Lung (tissue), 11 donors: ENCODE measurements at regions not wholly inside any gene's neighbourhood (a gene's known extent, or its start where the extent isn't known, plus 50 kb on each side); places are given as distances from the start of the nearest gene placed in this dataset.

Experiments used
- ATAC-seq: fragments of 200-7000 bp; cut with Tn5 transposase; one replicate; pipeline ENCODE4 v1.9.1; 2020; ENCODE audit warnings: moderate number of reproducible peaks; ENCODE audit not compliant: insufficient read depth, low FRiP score
- DNase-seq, 3 donors: peaks; one replicate each; pipeline ENCODE4 v3.0.0-alpha.2; 2013 to 2017
- H3K27ac ChIP-seq, 2 donors: one replicate each; pipeline ENCODE4 v1.5.1; 2013; ENCODE audit warnings: mild to moderate bottlenecking in 2 of 2, moderate library complexity in 2 of 2, control low read depth in 1 of 2, inconsistent platforms in 1 of 2, low read depth in 1 of 2, low read length in 1 of 2
- H3K27me3 ChIP-seq, 3 donors: one replicate each; pipeline ENCODE4 v1.5.1; 2013; ENCODE audit warnings: low read length in 2 of 3; ENCODE audit not compliant: control insufficient read depth in 3 of 3, insufficient read depth in 3 of 3
- H3K36me3 ChIP-seq, 4 donors: one replicate each; pipeline ENCODE4 v1.5.1; 2013; ENCODE audit warnings: low read length in 4 of 4, mild to moderate bottlenecking in 1 of 4, moderate library complexity in 1 of 4; ENCODE audit not compliant: control insufficient read depth in 4 of 4, insufficient read depth in 4 of 4
- H3K4me1 ChIP-seq, 5 donors: one replicate each; pipeline ENCODE4 v1.5.1; 2013; ENCODE audit warnings: low read length in 5 of 5, mild to moderate bottlenecking in 2 of 5, moderate library complexity in 1 of 5; ENCODE audit not compliant: control insufficient read depth in 5 of 5, insufficient read depth in 5 of 5
- H3K4me3 ChIP-seq: one replicate; pipeline ENCODE4 v1.5.1; 2013; ENCODE audit warnings: mild to moderate bottlenecking, control low read depth, moderate library complexity
- H3K9ac ChIP-seq, 2 donors: one replicate each; pipeline ENCODE4 v1.5.1; 2013; ENCODE audit warnings: low read length in 2 of 2, control low read depth in 1 of 2; ENCODE audit not compliant: insufficient read depth in 1 of 2
- H3K9me3 ChIP-seq, 4 donors: one replicate each; pipeline ENCODE4 v1.5.1; 2013; ENCODE audit warnings: low read length in 3 of 4, mild to moderate bottlenecking in 1 of 4, moderate library complexity in 1 of 4; ENCODE audit not compliant: control insufficient read depth in 4 of 4, insufficient read depth in 3 of 4
- CTCF ChIP-seq: IDR thresholded peaks from 2 replicates; pipeline ENCODE4 v1.5.1; 2012; ENCODE audit warnings: mild to moderate bottlenecking; ENCODE audit errors: control extremely low read depth, extremely low read depth
- WGBS, 2 donors: extraction: QIAGEN DNeasy Blood & Tissue Kit; methylation state at CpG; one replicate each; pipeline ENCODE4 v1.1.7; 2013; 5-methylcytosine and 5-hydroxymethylcytosine counted together
- donor health status: control.
- donor health status: control.
- donor health status: Bipolar disorder and iron deficiency.
- donor health status: healthy.
- donor health status: DM: yes; HTN: yes; CAD: no.

GRCh38 chr5:3186156-3186555 is 409.5 kb upstream of the IRX1 start:
- ATAC-seq (no peak), DNase-seq (no peak)
- H3K9me3 ChIP-seq, result peaks cover 0 to 1% (median 0%) of the 10 kb centered on the region in 4 donors
- no peaks in the 10 kb centered on the region for H3K4me1 ChIP-seq
- whole genome bisulfite sequencing, 2 donors, result 67 to 71% methylated on average over 7 of the region's 7 CpGs
- no peak for TF ChIP-seq CTCF
- H3K27ac ChIP-seq, result no peak overlapping the region
- H3K36me3 ChIP-seq, result no peaks in the 10 kb centered on the region
- peaks cover 0 to 47% (median 46%) of the 10 kb centered on the region in 3 donors for H3K27me3 ChIP-seq
- H3K4me3 ChIP-seq, result no peak overlapping the region
- no peak overlapping the region for H3K9ac ChIP-seq

GRCh38 chr5:3185488-3185887 is 410.1 kb upstream of the IRX1 start:
- Histone ChIP-seq H3K27ac (no peak overlapping the region), H3K36me3 (no peaks in the 10 kb centered on the region), H3K4me3 (no peak overlapping the region), H3K9ac (no peak overlapping the region), H3K9me3 (peaks cover 0 to 1% (median 0%) of the 10 kb centered on the region in 4 donors), H3K4me1 (no peaks in the 10 kb centered on the region), H3K27me3 (peaks cover 0 to 49% (median 45%) of the 10 kb centered on the region in 3 donors)
- ATAC-seq, result no peak
- WGBS, 2 donors, result 58% methylated on average over 12 of the region's 12 CpGs
- no peak for TF ChIP-seq CTCF
- no peak for DNase-seq

GRCh38 chr5:3182133-3182876 is 413.3 kb upstream of the IRX1 start:
- TF ChIP-seq CTCF, result no peak
- no peak overlapping the region for H3K9ac ChIP-seq
- 75 to 79% methylated on average over 12 of the region's 12 CpGs for WGBS, 2 donors

More at GRCh38 chr5:3182133-3182876, 413.3 kb upstream of the IRX1 start:
- DNase-seq, result no peak
- H3K27ac ChIP-seq, result no peak overlapping the region
- H3K9me3 ChIP-seq, result peaks cover 0 to 1% (median 0%) of the 10 kb centered on the region in 4 donors
- peaks cover 0 to 42% (median 39%) of the 10 kb centered on the region in 3 donors for H3K27me3 ChIP-seq
- no peaks in the 10 kb centered on the region for H3K4me1 ChIP-seq
- no peak overlapping the region for H3K4me3 ChIP-seq
- no peaks in the 10 kb centered on the region for H3K36me3 ChIP-seq
- no peak for ATAC-seq
